Endometrium (tissue), 2 donors: ENCODE measurements at regions not wholly inside any gene's neighbourhood (a gene's known extent, or its start where the extent isn't known, plus 50 kb on each side); places are given as distances from the start of the nearest gene placed in this dataset.

ENCODE experiments used
- FAIRE-seq: peaks from 2 replicates; lab custom pipeline; 2012; peaks lifted over from hg19 to GRCh38; lab: Jason Lieb, UNC
- donor health status: control.
- donor health status: control.

GRCh38 chr2:103276869-103277268, 515.0 kb downstream of the TMEM182 start:
- no peak for FAIRE-seq

- FAIRE-seq: no peak
Observed at GRCh38 chr2:103284750-103285149, 522.9 kb downstream of the TMEM182 start.

- no peak for FAIRE-seq
Observed at GRCh38 chr2:103285354-103285753, 523.5 kb downstream of the TMEM182 start.

- no peak for FAIRE-seq
Observed at GRCh38 chr2:103287746-103288145, 525.9 kb downstream of the TMEM182 start.

GRCh38 chr2:103288696-103289095, 526.9 kb downstream of the TMEM182 start:
- no peak for FAIRE-seq

GRCh38 chr2:103289105-103289725, 527.4 kb downstream of the TMEM182 start:
- no peak for FAIRE-seq

- FAIRE-seq: no peak
Observed at GRCh38 chr2:103292573-103292972, 530.7 kb downstream of the TMEM182 start.

- FAIRE-seq: no peak
Observed at GRCh38 chr2:103293067-103293741, 531.4 kb downstream of the TMEM182 start.

- no peak for FAIRE-seq
Observed at GRCh38 chr2:103293742-103294077, 531.9 kb downstream of the TMEM182 start.

- FAIRE-seq: no peak
Observed at GRCh38 chr2:103294420-103294819, 532.6 kb downstream of the TMEM182 start.

GRCh38 chr2:103295591-103295990, 533.8 kb downstream of the TMEM182 start:
- FAIRE-seq: no peak

- no peak for FAIRE-seq
Observed at GRCh38 chr2:103324671-103325070, 562.8 kb downstream of the TMEM182 start.

- FAIRE-seq: no peak
Observed at GRCh38 chr2:103327386-103327785, 565.6 kb downstream of the TMEM182 start.

GRCh38 chr2:103327966-103328365, 566.1 kb downstream of the TMEM182 start:
- no peak for FAIRE-seq

- FAIRE-seq: no peak
Observed at GRCh38 chr2:103335403-103335802, 573.6 kb downstream of the TMEM182 start.

- no peak for FAIRE-seq
Observed at GRCh38 chr2:103338819-103339218, 577.0 kb downstream of the TMEM182 start.

GRCh38 chr2:103346780-103347179, 584.9 kb downstream of the TMEM182 start:
- FAIRE-seq: no peak

GRCh38 chr2:103353774-103354173, 591.9 kb downstream of the TMEM182 start:
- no peak for FAIRE-seq

GRCh38 chr2:103355287-103355686, 593.5 kb downstream of the TMEM182 start:
- no peak for FAIRE-seq

GRCh38 chr2:103361712-103362111, 599.9 kb downstream of the TMEM182 start:
- no peak for FAIRE-seq

- no peak for FAIRE-seq
Observed at GRCh38 chr2:103363639-103364038, 601.8 kb downstream of the TMEM182 start.

GRCh38 chr2:103364177-103364576, 602.3 kb downstream of the TMEM182 start:
- FAIRE-seq: no peak

GRCh38 chr2:103365071-103365470, 603.2 kb downstream of the TMEM182 start:
- no peak for FAIRE-seq

GRCh38 chr2:103367877-103368276, 606.0 kb downstream of the TMEM182 start:
- FAIRE-seq: no peak
